H1 (cell line): ENCODE measurements at regions not wholly inside any gene's neighbourhood (a gene's known extent, or its start where the extent isn't known, plus 50 kb on each side); places are given as distances from the start of the nearest gene placed in this dataset.

Source experiments
- CTCF ChIP-seq, 3 experiments: IDR thresholded peaks; 1 replicate in 2 of 3; 2 replicates in 1 of 3; pipeline versions ENCODE4 v1.5.1 to v1.6.1; 2011; ENCODE audit warnings: low read length in 3 of 3, mild to moderate bottlenecking in 3 of 3, inconsistent platforms in 2 of 3, low read depth in 1 of 3, moderate library complexity in 1 of 3; ENCODE audit not compliant: insufficient read depth in 1 of 3; ENCODE audit errors: control extremely low read depth in 1 of 3
- JUND ChIP-seq: IDR thresholded peaks from 2 replicates; pipeline ENCODE4 v1.6.1; 2011; ENCODE audit warnings: mild to moderate bottlenecking, improper control_type of control experiment, low read length
- POLR2A ChIP-seq, 2 experiments: IDR thresholded peaks; 1 replicate in 1 of 2; 2 replicates in 1 of 2; pipeline ENCODE4 v1.6.1; 2011; ENCODE audit warnings: low read depth in 2 of 2, low read length in 2 of 2, mild to moderate bottlenecking in 2 of 2; ENCODE audit errors: control extremely low read depth in 1 of 2

DNA sequence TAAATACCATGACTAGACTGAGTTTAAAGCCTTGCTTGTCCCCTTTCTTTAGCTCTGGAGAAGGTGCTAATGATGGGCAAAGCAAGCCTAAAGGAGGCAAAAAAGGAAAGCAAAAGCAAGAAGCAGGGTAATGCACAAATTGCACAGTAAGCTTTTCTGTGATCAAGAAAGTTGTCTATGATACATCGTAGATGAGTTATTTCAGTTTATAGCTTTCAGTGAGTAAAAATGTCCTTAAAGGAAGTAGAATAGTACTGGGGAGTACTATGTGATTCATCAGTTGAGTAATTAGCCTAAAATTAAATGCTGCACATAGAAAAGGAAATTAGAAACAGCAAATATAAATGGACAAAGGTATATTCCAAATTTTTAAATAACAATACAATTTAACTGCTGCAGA lies 50.2 kb upstream of the PDE5A start:
- TF ChIP-seq POLR2A (IDR thresholded peaks at IDR 0.05; ENCODE audit: control extremely low read depth in 1 of 2, low read depth in 2 of 2, low read length in 2 of 2) (no peak), JUND (no peak), CTCF (IDR thresholded peaks at IDR 0.05; ENCODE audit: control extremely low read depth in 1 of 3, insufficient read depth in 1 of 3, low read depth in 1 of 3, low read length in 3 of 3) (no peak)
